Thyroid gland (tissue), 4 donors: ENCODE measurements at regions not wholly inside any gene's neighbourhood (a gene's known extent, or its start where the extent isn't known, plus 50 kb on each side); places are given as distances from the start of the nearest gene placed in this dataset.

Source experiments
- DNase-seq, 2 donors: peaks; one replicate each; pipeline ENCODE4 v3.0.0-alpha.2; 2019
- H3K27ac ChIP-seq, 3 donors: fragments of 200-600 bp; sonication (generic); 1 replicate in 2 of 3; 2 replicates in 1 of 3; pipeline ENCODE4 v1.5.1; 2016 to 2019; ENCODE audit warnings: mild to moderate bottlenecking in 1 of 3, moderate library complexity in 1 of 3
- H3K27me3 ChIP-seq: fragments of 200-600 bp; sonication (generic); one replicate; pipeline ENCODE4 v1.5.1; 2019
- H3K36me3 ChIP-seq, 2 donors: fragments of 200-600 bp; sonication (generic); one replicate each; pipeline ENCODE4 v1.5.1; 2016 to 2019
- H3K4me1 ChIP-seq, 2 donors: fragments of 200-600 bp; sonication (generic); one replicate each; pipeline ENCODE4 v1.5.1; 2017 to 2019
- H3K4me3 ChIP-seq, 3 donors: fragments of 200-600 bp; sonication (generic); replicated peaks in 1 of 3; 1 replicate in 2 of 3; 2 replicates in 1 of 3; pipeline ENCODE4 v1.5.1; 2016; ENCODE audit warnings: mild to moderate bottlenecking in 1 of 3
- H3K9me3 ChIP-seq: fragments of 200-600 bp; sonication (generic); one replicate; pipeline ENCODE4 v1.5.1; 2017
- CTCF ChIP-seq, 6 experiments: fragments of 200-600 bp in 3 of 6; fragments of 450-650 bp in 3 of 6; sonication (generic) in 3 of 6; IDR thresholded peaks; one replicate each; pipeline ENCODE4 v1.5.1; 2016 to 2019; ENCODE audit warnings: antibody characterized with exemption in 6 of 6, mild to moderate bottlenecking in 2 of 6, inconsistent platforms in 1 of 6, moderate library complexity in 1 of 6
- POLR2A ChIP-seq, 2 donors: fragments of 450-650 bp; IDR thresholded peaks; one replicate each; pipeline ENCODE4 v1.6.1; 2017; ENCODE audit warnings: antibody characterized with exemption in 2 of 2, mild to moderate bottlenecking in 2 of 2, moderate library complexity in 1 of 2
- WGBS, 2 donors: methylation state at CpG; one replicate each; pipeline ENCODE4 v1.1.5; 2017; 5-methylcytosine and 5-hydroxymethylcytosine counted together
- intact Hi-C: fragments of 100-400 bp; cut with DNase I; formaldehyde crosslinking; loops from one replicate; pipeline ENCODE4 v1.15.1; 2023

- H3K36me3 ChIP-seq = no peaks in the 10 kb centered on the region
- WGBS, 2 donors = 76 to 78% methylated on average over 6 of the region's 6 CpGs
- TF ChIP-seq POLR2A (IDR thresholded peaks at IDR 0.05) (no peak), CTCF (IDR thresholded peaks at IDR 0.05) (no peak)
Measured at GRCh38 chr3:61454006-61454585, 107.3 kb upstream of the PTPRG start.

GRCh38 chr3:61454801-61455200 lies 106.6 kb upstream of the PTPRG start:
- Histone ChIP-seq H3K4me1 (no peaks in the 10 kb centered on the region), H3K36me3 (no peaks in the 10 kb centered on the region), H3K4me3 (no peak overlapping the region), H3K9me3 (no peaks in the 10 kb centered on the region), H3K27ac (no peak overlapping the region), H3K27me3 (no peaks in the 10 kb centered on the region)
- WGBS, 2 donors = 66 to 70% methylated on average over 2 of the region's 2 CpGs
- TF ChIP-seq CTCF (IDR thresholded peaks at IDR 0.05) = no peak
- TF ChIP-seq POLR2A (IDR thresholded peaks at IDR 0.05) = no peak
- no peak for DNase-seq
- intact Hi-C loops = no loop called here

More at GRCh38 chr3:61454006-61454585, 107.3 kb upstream of the PTPRG start:
- H3K27ac ChIP-seq = no peak overlapping the region
- DNase-seq = no peak
- no peak overlapping the region for H3K4me3 ChIP-seq
- intact Hi-C loops = no loop called here
- H3K27me3 ChIP-seq = no peaks in the 10 kb centered on the region
- H3K9me3 ChIP-seq = no peaks in the 10 kb centered on the region
- no peaks in the 10 kb centered on the region for H3K4me1 ChIP-seq

GRCh38 chr3:61460636-61461035 lies 100.7 kb upstream of the PTPRG start:
- Histone ChIP-seq H3K27ac (no peak overlapping the region), H3K36me3 (no peaks in the 10 kb centered on the region), H3K4me3 (no peak overlapping the region), H3K9me3 (no peaks in the 10 kb centered on the region), H3K4me1 (no peaks in the 10 kb centered on the region), H3K27me3 (no peaks in the 10 kb centered on the region)
- intact Hi-C loops = no loop called here
- TF ChIP-seq CTCF (IDR thresholded peaks at IDR 0.05) (no peak), POLR2A (IDR thresholded peaks at IDR 0.05) (no peak)
- WGBS, 2 donors = 66% methylated on average over 2 of the region's 2 CpGs
- no peak for DNase-seq

- H3K36me3 ChIP-seq = no peaks in the 10 kb centered on the region
- TF ChIP-seq POLR2A (IDR thresholded peaks at IDR 0.05) = no peak
- no peak for TF ChIP-seq CTCF (IDR thresholded peaks at IDR 0.05)
- no peak overlapping the region for H3K27ac ChIP-seq
- no peak for DNase-seq
- no peaks in the 10 kb centered on the region for H3K27me3 ChIP-seq
- H3K9me3 ChIP-seq = no peaks in the 10 kb centered on the region
- 6 to 38% methylated on average over 1 of the region's 1 CpG for WGBS, 2 donors
- no peak overlapping the region for H3K4me3 ChIP-seq
- intact Hi-C loops = no loop called here
- H3K4me1 ChIP-seq = no peaks in the 10 kb centered on the region
Measured at GRCh38 chr3:61463191-61463590, 98.2 kb upstream of the PTPRG start.

GRCh38 chr3:61464518-61465140 lies 96.7 kb upstream of the PTPRG start:
- TF ChIP-seq POLR2A (IDR thresholded peaks at IDR 0.05) = no peak
- no peak for TF ChIP-seq CTCF (IDR thresholded peaks at IDR 0.05)
- DNase-seq = no peak
- Histone ChIP-seq H3K36me3 (no peaks in the 10 kb centered on the region), H3K27ac (no peak overlapping the region), H3K4me1 (no peaks in the 10 kb centered on the region), H3K9me3 (no peaks in the 10 kb centered on the region), H3K4me3 (no peak overlapping the region), H3K27me3 (no peaks in the 10 kb centered on the region)
- intact Hi-C loops = no loop called here
- 60 to 72% methylated on average over 9 of the region's 9 CpGs for WGBS, 2 donors
